ENCODE measurements at regions not wholly inside any gene's neighbourhood (a gene's known extent, or its start where the extent isn't known, plus 50 kb on each side); places are given as distances from the start of the nearest gene placed in this dataset.

- Histone ChIP-seq H3K9me3 (ENCODE audit: control insufficient read depth in 2 of 2, insufficient read depth in 1 of 2, low read depth in 1 of 2, low read length in 1 of 2) (no peaks in the 10 kb centered on the region), H3K36me3 (ENCODE audit: control insufficient read depth in 3 of 3, insufficient read depth in 2 of 3, low read depth in 1 of 3, low read length in 3 of 3) (no peaks in the 10 kb centered on the region), H3K27ac (ENCODE audit: low read depth in 1 of 3, low read length in 2 of 3) (no peak overlapping the region), H3K4me3 (ENCODE audit: low read depth in 1 of 3, low read length in 3 of 3) (no peak overlapping the region), H3K4me1 (ENCODE audit: control insufficient read depth in 3 of 3, insufficient read depth in 2 of 3, low read depth in 1 of 3, low read length in 2 of 3) (no peaks in the 10 kb centered on the region), H3K27me3 (ENCODE audit: control insufficient read depth in 3 of 3, insufficient read depth in 3 of 3, low read length in 3 of 3) (no peaks in the 10 kb centered on the region)
- no peak for DNase-seq
- FAIRE-seq = no peak
- 72 to 78% (median 77%) methylated on average over 3 of the region's 3 CpGs for WGBS, 3 donors
Measured at GRCh38 chr1:170284016-170284415, 138.3 kb downstream of the NTMT2 start.

DNA sequence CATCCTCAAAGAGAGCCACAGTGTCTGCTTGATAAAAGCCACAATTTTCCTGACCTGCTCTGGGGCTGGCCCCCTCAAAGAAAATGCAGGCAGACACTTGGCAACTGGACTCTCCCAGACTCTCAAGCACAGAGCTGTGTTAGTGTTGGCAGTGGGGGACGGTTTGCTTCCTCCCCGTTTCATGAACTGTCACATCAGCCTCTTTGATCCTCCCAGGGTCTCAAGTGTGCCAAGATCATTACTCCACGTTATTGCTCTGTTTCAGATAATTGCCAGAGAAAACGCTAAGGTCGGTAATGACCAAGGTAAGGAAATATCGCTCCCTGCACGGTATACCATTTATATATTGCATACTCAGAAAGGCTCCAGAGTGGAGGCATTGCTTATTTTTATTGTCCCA is 138.8 kb downstream of the NTMT2 start:
- H3K4me3 ChIP-seq (ENCODE audit: low read depth in 1 of 3, low read length in 3 of 3) = no peak overlapping the region
- DNase-seq (no peak), FAIRE-seq (no peak)
- no peaks in the 10 kb centered on the region for H3K27me3 ChIP-seq (ENCODE audit: control insufficient read depth in 3 of 3, insufficient read depth in 3 of 3, low read length in 3 of 3)
- H3K27ac ChIP-seq (ENCODE audit: low read depth in 1 of 3, low read length in 2 of 3) = no peak overlapping the region
- no peaks in the 10 kb centered on the region for H3K36me3 ChIP-seq (ENCODE audit: control insufficient read depth in 3 of 3, insufficient read depth in 2 of 3, low read depth in 1 of 3, low read length in 3 of 3)
- no peaks in the 10 kb centered on the region for H3K4me1 ChIP-seq (ENCODE audit: control insufficient read depth in 3 of 3, insufficient read depth in 2 of 3, low read depth in 1 of 3, low read length in 2 of 3)
- WGBS, 3 donors = 66 to 78% (median 75%) methylated on average over 7 of the region's 7 CpGs
- H3K9me3 ChIP-seq (ENCODE audit: control insufficient read depth in 2 of 2, insufficient read depth in 1 of 2, low read depth in 1 of 2, low read length in 1 of 2) = no peaks in the 10 kb centered on the region

DNA sequence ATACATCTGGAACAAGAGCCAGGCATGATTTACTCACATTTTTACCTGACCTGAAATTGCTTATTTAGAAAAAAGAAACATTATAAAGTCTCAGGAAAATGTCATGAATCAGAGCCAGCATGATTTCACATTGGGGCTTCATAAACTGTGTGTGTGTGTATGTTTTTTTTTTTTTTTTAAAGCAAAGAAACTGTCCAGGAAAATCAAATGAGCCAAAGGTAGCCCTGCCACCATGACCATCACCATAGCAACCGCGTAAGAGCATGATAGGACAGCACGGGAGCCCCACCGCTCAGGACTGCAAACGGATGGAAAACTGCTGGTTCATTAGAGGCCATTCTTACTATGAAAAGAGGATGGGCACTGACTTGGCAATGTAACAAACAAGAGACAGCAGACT is 139.2 kb downstream of the NTMT2 start:
- no peak for FAIRE-seq
- Histone ChIP-seq H3K4me1 (ENCODE audit: control insufficient read depth in 3 of 3, insufficient read depth in 2 of 3, low read depth in 1 of 3, low read length in 2 of 3) (no peaks in the 10 kb centered on the region), H3K9me3 (ENCODE audit: control insufficient read depth in 2 of 2, insufficient read depth in 1 of 2, low read depth in 1 of 2, low read length in 1 of 2) (no peaks in the 10 kb centered on the region), H3K27ac (ENCODE audit: low read depth in 1 of 3, low read length in 2 of 3) (no peak overlapping the region), H3K36me3 (ENCODE audit: control insufficient read depth in 3 of 3, insufficient read depth in 2 of 3, low read depth in 1 of 3, low read length in 3 of 3) (no peaks in the 10 kb centered on the region), H3K4me3 (ENCODE audit: low read depth in 1 of 3, low read length in 3 of 3) (no peak overlapping the region), H3K27me3 (ENCODE audit: control insufficient read depth in 3 of 3, insufficient read depth in 3 of 3, low read length in 3 of 3) (no peaks in the 10 kb centered on the region)
- 63 to 71% (median 64%) methylated on average over 5 of the region's 5 CpGs for WGBS, 3 donors
- DNase-seq = no peak

GRCh38 chr1:170288155-170288554 is 142.4 kb downstream of the NTMT2 start:
- Histone ChIP-seq H3K27me3 (ENCODE audit: control insufficient read depth in 3 of 3, insufficient read depth in 3 of 3, low read length in 3 of 3) (no peaks in the 10 kb centered on the region), H3K4me1 (ENCODE audit: control insufficient read depth in 3 of 3, insufficient read depth in 2 of 3, low read depth in 1 of 3, low read length in 2 of 3) (no peaks in the 10 kb centered on the region), H3K4me3 (ENCODE audit: low read depth in 1 of 3, low read length in 3 of 3) (no peak overlapping the region), H3K36me3 (ENCODE audit: control insufficient read depth in 3 of 3, insufficient read depth in 2 of 3, low read depth in 1 of 3, low read length in 3 of 3) (no peaks in the 10 kb centered on the region), H3K27ac (ENCODE audit: low read depth in 1 of 3, low read length in 2 of 3) (no peak overlapping the region), H3K9me3 (ENCODE audit: control insufficient read depth in 2 of 2, insufficient read depth in 1 of 2, low read depth in 1 of 2, low read length in 1 of 2) (no peaks in the 10 kb centered on the region)
- 79 to 86% (median 80%) methylated on average over 3 of the region's 3 CpGs for WGBS, 3 donors
- no peak for DNase-seq
- no peak for FAIRE-seq

DNA sequence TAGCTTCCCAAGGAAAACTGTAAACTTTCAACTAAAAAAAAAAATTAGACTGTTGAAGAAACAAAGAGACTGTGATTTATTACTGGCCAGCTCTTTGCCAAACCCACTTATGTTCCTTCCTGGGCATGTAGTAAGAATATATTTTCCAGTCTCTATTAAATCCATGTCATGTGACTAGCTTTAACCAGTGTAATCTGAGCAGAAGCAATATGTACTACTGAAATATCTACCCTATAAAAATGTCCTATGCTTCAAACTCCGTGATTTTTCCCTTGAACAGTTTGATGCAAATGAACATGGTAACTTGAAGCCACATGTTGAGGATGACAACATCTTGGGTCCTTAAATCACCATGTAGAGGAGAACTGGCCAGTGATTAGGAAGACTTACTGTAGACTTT is 144.5 kb downstream of the NTMT2 start:
- H3K36me3 ChIP-seq (ENCODE audit: control insufficient read depth in 3 of 3, insufficient read depth in 2 of 3, low read depth in 1 of 3, low read length in 3 of 3) = no peaks in the 10 kb centered on the region
- H3K27ac ChIP-seq (ENCODE audit: low read depth in 1 of 3, low read length in 2 of 3) = no peak overlapping the region
- no peak for FAIRE-seq
- no peaks in the 10 kb centered on the region for H3K9me3 ChIP-seq (ENCODE audit: control insufficient read depth in 2 of 2, insufficient read depth in 1 of 2, low read depth in 1 of 2, low read length in 1 of 2)
- H3K4me3 ChIP-seq (ENCODE audit: low read depth in 1 of 3, low read length in 3 of 3) = no peak overlapping the region
- 70 to 79% (median 72%) methylated on average over 1 of the region's 1 CpG for WGBS, 3 donors
- H3K27me3 ChIP-seq (ENCODE audit: control insufficient read depth in 3 of 3, insufficient read depth in 3 of 3, low read length in 3 of 3) = no peaks in the 10 kb centered on the region
- no peak for DNase-seq
- H3K4me1 ChIP-seq (ENCODE audit: control insufficient read depth in 3 of 3, insufficient read depth in 2 of 3, low read depth in 1 of 3, low read length in 2 of 3) = no peaks in the 10 kb centered on the region

DNA sequence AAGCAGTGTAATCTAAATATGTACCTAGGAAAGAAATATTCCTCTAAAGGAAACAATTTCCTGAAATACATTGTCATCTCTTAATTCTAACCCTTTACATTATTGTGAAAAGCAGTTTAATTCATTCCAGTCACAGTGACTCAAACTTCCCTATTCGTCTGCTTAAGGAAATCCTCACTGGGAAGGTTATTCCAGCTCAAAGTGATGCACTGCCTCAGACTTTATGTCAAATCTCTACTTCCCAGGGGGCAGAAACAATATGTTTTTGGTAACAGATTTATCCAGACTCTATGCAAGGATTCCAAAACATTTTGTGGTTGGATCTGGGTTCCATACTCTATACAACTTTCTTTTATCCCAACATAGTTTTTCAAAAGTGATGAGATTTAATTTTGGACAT is 145.2 kb downstream of the NTMT2 start:
- Histone ChIP-seq H3K9me3 (ENCODE audit: control insufficient read depth in 2 of 2, insufficient read depth in 1 of 2, low read depth in 1 of 2, low read length in 1 of 2) (no peaks in the 10 kb centered on the region), H3K36me3 (ENCODE audit: control insufficient read depth in 3 of 3, insufficient read depth in 2 of 3, low read depth in 1 of 3, low read length in 3 of 3) (no peaks in the 10 kb centered on the region), H3K4me3 (ENCODE audit: low read depth in 1 of 3, low read length in 3 of 3) (no peak overlapping the region), H3K27me3 (ENCODE audit: control insufficient read depth in 3 of 3, insufficient read depth in 3 of 3, low read length in 3 of 3) (no peaks in the 10 kb centered on the region), H3K27ac (ENCODE audit: low read depth in 1 of 3, low read length in 2 of 3) (no peak overlapping the region), H3K4me1 (ENCODE audit: control insufficient read depth in 3 of 3, insufficient read depth in 2 of 3, low read depth in 1 of 3, low read length in 2 of 3) (no peaks in the 10 kb centered on the region)
- no peak for DNase-seq
- WGBS, 3 donors = 57 to 74% (median 65%) methylated on average over 1 of the region's 1 CpG
- FAIRE-seq = no peak

GRCh38 chr1:170291516-170291915 is 145.8 kb downstream of the NTMT2 start:
- Histone ChIP-seq H3K27me3 (ENCODE audit: control insufficient read depth in 3 of 3, insufficient read depth in 3 of 3, low read length in 3 of 3) (no peaks in the 10 kb centered on the region), H3K27ac (ENCODE audit: low read depth in 1 of 3, low read length in 2 of 3) (no peak overlapping the region), H3K4me3 (ENCODE audit: low read depth in 1 of 3, low read length in 3 of 3) (no peak overlapping the region), H3K4me1 (ENCODE audit: control insufficient read depth in 3 of 3, insufficient read depth in 2 of 3, low read depth in 1 of 3, low read length in 2 of 3) (no peaks in the 10 kb centered on the region), H3K9me3 (ENCODE audit: control insufficient read depth in 2 of 2, insufficient read depth in 1 of 2, low read depth in 1 of 2, low read length in 1 of 2) (no peaks in the 10 kb centered on the region), H3K36me3 (ENCODE audit: control insufficient read depth in 3 of 3, insufficient read depth in 2 of 3, low read depth in 1 of 3, low read length in 3 of 3) (no peaks in the 10 kb centered on the region)
- FAIRE-seq (no peak), DNase-seq (no peak)
- WGBS, 3 donors = 68 to 77% (median 69%) methylated on average over 4 of the region's 4 CpGs

DNA sequence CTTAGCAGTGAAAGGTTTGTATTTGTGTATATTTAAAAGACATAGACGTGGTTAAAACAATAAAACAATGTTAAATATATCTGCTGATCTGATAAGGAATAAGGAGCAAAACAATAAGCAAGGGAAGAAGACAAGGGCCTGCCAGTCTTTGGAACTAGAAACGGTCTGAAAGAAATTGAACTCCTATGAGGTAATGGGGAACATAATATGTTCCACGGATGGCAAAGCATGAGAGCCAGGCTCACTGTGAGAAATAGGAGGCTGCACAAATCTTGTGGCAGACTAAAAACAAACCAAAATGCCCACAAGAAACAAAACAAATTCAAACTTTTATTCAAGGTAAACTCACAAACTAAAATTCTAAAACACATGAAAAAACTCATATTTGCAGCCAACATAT is 150.5 kb downstream of the NTMT2 start:
- DNase-seq = no peak
- no peak for FAIRE-seq
- WGBS, 3 donors = 42 to 53% (median 51%) methylated on average over 3 of the region's 3 CpGs

GRCh38 chr1:170296642-170297041 is 150.9 kb downstream of the NTMT2 start:
- H3K27ac ChIP-seq (ENCODE audit: low read depth in 1 of 3, low read length in 2 of 3) = no peak overlapping the region
- H3K9me3 ChIP-seq (ENCODE audit: control insufficient read depth in 2 of 2, insufficient read depth in 1 of 2, low read depth in 1 of 2, low read length in 1 of 2) = no peaks in the 10 kb centered on the region
- no peak for FAIRE-seq
- H3K4me1 ChIP-seq (ENCODE audit: control insufficient read depth in 3 of 3, insufficient read depth in 2 of 3, low read depth in 1 of 3, low read length in 2 of 3) = no peaks in the 10 kb centered on the region
- WGBS, 3 donors = 64 to 77% (median 71%) methylated on average over 2 of the region's 2 CpGs
- H3K27me3 ChIP-seq (ENCODE audit: control insufficient read depth in 3 of 3, insufficient read depth in 3 of 3, low read length in 3 of 3) = no peaks in the 10 kb centered on the region
- no peaks in the 10 kb centered on the region for H3K36me3 ChIP-seq (ENCODE audit: control insufficient read depth in 3 of 3, insufficient read depth in 2 of 3, low read depth in 1 of 3, low read length in 3 of 3)
- DNase-seq = no peak
- no peak overlapping the region for H3K4me3 ChIP-seq (ENCODE audit: low read depth in 1 of 3, low read length in 3 of 3)

More for the DNA sequence above, 150.5 kb downstream of the NTMT2 start:
- Histone ChIP-seq H3K27ac (ENCODE audit: low read depth in 1 of 3, low read length in 2 of 3) (no peak overlapping the region), H3K9me3 (ENCODE audit: control insufficient read depth in 2 of 2, insufficient read depth in 1 of 2, low read depth in 1 of 2, low read length in 1 of 2) (no peaks in the 10 kb centered on the region), H3K4me1 (ENCODE audit: control insufficient read depth in 3 of 3, insufficient read depth in 2 of 3, low read depth in 1 of 3, low read length in 2 of 3) (no peaks in the 10 kb centered on the region), H3K4me3 (ENCODE audit: low read depth in 1 of 3, low read length in 3 of 3) (no peak overlapping the region), H3K36me3 (ENCODE audit: control insufficient read depth in 3 of 3, insufficient read depth in 2 of 3, low read depth in 1 of 3, low read length in 3 of 3) (no peaks in the 10 kb centered on the region), H3K27me3 (ENCODE audit: control insufficient read depth in 3 of 3, insufficient read depth in 3 of 3, low read length in 3 of 3) (no peaks in the 10 kb centered on the region)

Measured in small intestine (tissue), 7 donors.